Karpas-422 (cell line): ENCODE measurements at regions not wholly inside any gene's neighbourhood (a gene's known extent, or its start where the extent isn't known, plus 50 kb on each side); places are given as distances from the start of the nearest gene placed in this dataset.
"Not testable (repeated sequence)": the region's sequence is repeated elsewhere in the genome, so short reads cannot be mapped to it uniquely, and the experiment has no call there.

Experiments used
- DNase-seq: peaks from one replicate; pipeline ENCODE4 v3.0.0-alpha.2; 2015
- H2AFZ ChIP-seq: fragments of 200-600 bp; sonication (generic); 2 replicates; pipeline ENCODE4 v1.6.1; 2014; ENCODE audit warnings: antibody characterized with exemption, low read length, mixed read lengths
- H3K27ac ChIP-seq: fragments of 200-600 bp; sonication (generic); 2 replicates; pipeline ENCODE4 v1.5.1; 2014; ENCODE audit warnings: mild to moderate bottlenecking, low read length, moderate library complexity
- H3K27me3 ChIP-seq: fragments of 200-600 bp; sonication (generic); 2 replicates; pipeline ENCODE4 v1.6.1; 2014; ENCODE audit warnings: low read length, mixed read lengths
- H3K36me3 ChIP-seq: fragments of 200-600 bp; sonication (generic); 2 replicates; pipeline ENCODE4 v1.6.1; 2014; ENCODE audit warnings: low read length, mixed read lengths; ENCODE audit not compliant: insufficient read depth
- H3K4me1 ChIP-seq: fragments of 200-600 bp; sonication (generic); 2 replicates; pipeline ENCODE4 v1.6.1; 2014; ENCODE audit warnings: mild to moderate bottlenecking, low read length, mixed read lengths
- H3K4me2 ChIP-seq: fragments of 200-600 bp; sonication (generic); 2 replicates; pipeline ENCODE4 v1.6.1; 2014; ENCODE audit warnings: low read length, low read depth, mild to moderate bottlenecking; ENCODE audit not compliant: poor library complexity, severe bottlenecking
- H3K4me3 ChIP-seq: fragments of 200-600 bp; sonication (generic); 2 replicates; pipeline ENCODE4 v1.5.1; 2014; ENCODE audit warnings: mild to moderate bottlenecking, antibody characterized with exemption, low read length, mixed read lengths
- H3K79me2 ChIP-seq: fragments of 200-600 bp; sonication (generic); 2 replicates; pipeline ENCODE4 v1.6.1; 2014; ENCODE audit warnings: mild to moderate bottlenecking, low read length, mixed read lengths
- H3K9ac ChIP-seq: fragments of 200-600 bp; sonication (generic); 2 replicates; pipeline ENCODE4 v1.6.0; 2014; ENCODE audit warnings: low read length
- H3K9me2 ChIP-seq: fragments of 200-600 bp; sonication (generic), shearing (Covaris generic); replicated peaks from 2 replicates; pipeline ENCODE4 v1.6.0; 2014; ENCODE audit warnings: mild to moderate bottlenecking, low read length, moderate library complexity; ENCODE audit not compliant: insufficient read depth
- H3K9me3 ChIP-seq: fragments of 300-700, 200-600 bp; sonication (generic); 2 replicates; pipeline ENCODE4 v1.6.1; 2014; ENCODE audit warnings: low read length, mixed read lengths
- H4K20me1 ChIP-seq: fragments of 200-600 bp; sonication (generic); 2 replicates; pipeline ENCODE4 v1.6.1; 2014; ENCODE audit warnings: mild to moderate bottlenecking, antibody characterized with exemption, low read length, low read depth; ENCODE audit not compliant: insufficient read depth

GRCh38 chr5:165397516-165397915 is 1892.1 kb downstream of the MAT2B start:
- no peaks in the 10 kb centered on the region for H3K36me3 ChIP-seq
- no peaks in the 10 kb centered on the region for H3K27me3 ChIP-seq
- H3K4me1 ChIP-seq: no peaks in the 10 kb centered on the region
- H3K9me3 ChIP-seq: peaks cover 17% of the 10 kb centered on the region
- no peaks in the 10 kb centered on the region for H3K9me2 ChIP-seq
- no peak overlapping the region for H3K27ac ChIP-seq
- H3K4me2 ChIP-seq: no peak overlapping the region
- H3K9ac ChIP-seq: no peak overlapping the region
- DNase-seq: no peak
- H3K4me3 ChIP-seq: no peak overlapping the region
- no peak overlapping the region for H2AFZ ChIP-seq
- H3K79me2 ChIP-seq: no peaks in the 10 kb centered on the region
- H4K20me1 ChIP-seq: no peaks in the 10 kb centered on the region

GRCh38 chr5:165400086-165400485 is 1894.7 kb downstream of the MAT2B start:
- H3K9me2 ChIP-seq: no peaks in the 10 kb centered on the region

GRCh38 chr5:165404917-165405316 is 1899.5 kb downstream of the MAT2B start:
- no peak for DNase-seq
- Histone ChIP-seq H3K4me3 (no peak overlapping the region), H3K9me3 (peaks cover 19% of the 10 kb centered on the region), H3K36me3 (no peaks in the 10 kb centered on the region), H3K9ac (no peak overlapping the region), H3K27me3 (no peaks in the 10 kb centered on the region), H3K27ac (no peak overlapping the region), H4K20me1 (no peaks in the 10 kb centered on the region), H3K79me2 (no peaks in the 10 kb centered on the region), H3K4me1 (no peaks in the 10 kb centered on the region), H2AFZ (no peak overlapping the region), H3K9me2 (no peaks in the 10 kb centered on the region), H3K4me2 (no peak overlapping the region)

More at GRCh38 chr5:165400086-165400485, 1894.7 kb downstream of the MAT2B start:
- Histone ChIP-seq H3K9ac (no peak overlapping the region), H3K4me3 (no peak overlapping the region), H4K20me1 (no peaks in the 10 kb centered on the region), H3K27ac (no peak overlapping the region), H3K4me1 (no peaks in the 10 kb centered on the region), H3K36me3 (no peaks in the 10 kb centered on the region), H3K9me3 (peaks cover 7% of the 10 kb centered on the region), H2AFZ (no peak overlapping the region), H3K27me3 (no peaks in the 10 kb centered on the region), H3K4me2 (no peak overlapping the region), H3K79me2 (no peaks in the 10 kb centered on the region)
- no peak for DNase-seq

GRCh38 chr5:165405340-165405739 is 1899.9 kb downstream of the MAT2B start:
- Histone ChIP-seq H3K4me1 (no peaks in the 10 kb centered on the region), H3K4me2 (no peak overlapping the region), H3K9me2 (no peaks in the 10 kb centered on the region), H3K27ac (no peak overlapping the region), H3K36me3 (no peaks in the 10 kb centered on the region), H2AFZ (no peak overlapping the region), H3K9me3 (peaks cover 20% of the 10 kb centered on the region), H3K9ac (no peak overlapping the region), H3K4me3 (no peak overlapping the region), H3K79me2 (no peaks in the 10 kb centered on the region), H3K27me3 (no peaks in the 10 kb centered on the region), H4K20me1 (no peaks in the 10 kb centered on the region)
- DNase-seq: no peak

GRCh38 chr5:165407352-165407751 is 1901.9 kb downstream of the MAT2B start:
- Histone ChIP-seq H3K27me3 (no peaks in the 10 kb centered on the region), H4K20me1 (no peaks in the 10 kb centered on the region), H3K9me2 (no peaks in the 10 kb centered on the region), H3K27ac (no peak overlapping the region), H3K4me3 (no peak overlapping the region), H3K4me1 (no peaks in the 10 kb centered on the region), H3K9ac (no peak overlapping the region), H2AFZ (no peak overlapping the region), H3K4me2 (no peak overlapping the region), H3K79me2 (no peaks in the 10 kb centered on the region), H3K36me3 (no peaks in the 10 kb centered on the region), H3K9me3 (peaks cover 22% of the 10 kb centered on the region)
- no peak for DNase-seq

GRCh38 chr5:165410476-165410875 is 1905.1 kb downstream of the MAT2B start:
- Histone ChIP-seq H3K4me3 (no peak overlapping the region), H3K27ac (no peak overlapping the region), H3K9me3 (peaks cover 21% of the 10 kb centered on the region), H3K9me2 (no peaks in the 10 kb centered on the region), H3K36me3 (no peaks in the 10 kb centered on the region), H3K4me1 (no peaks in the 10 kb centered on the region), H3K9ac (no peak overlapping the region), H3K4me2 (no peak overlapping the region), H2AFZ (no peak overlapping the region), H3K27me3 (no peaks in the 10 kb centered on the region), H3K79me2 (no peaks in the 10 kb centered on the region), H4K20me1 (no peaks in the 10 kb centered on the region)
- DNase-seq: no peak

GRCh38 chr5:165411532-165411931 is 1906.1 kb downstream of the MAT2B start:
- not testable (repeated sequence) for H4K20me1 ChIP-seq, H3K4me1 ChIP-seq, H2AFZ ChIP-seq, DNase-seq, H3K27ac ChIP-seq, H3K4me3 ChIP-seq, H3K27me3 ChIP-seq, H3K36me3 ChIP-seq, H3K4me2 ChIP-seq, H3K79me2 ChIP-seq, H3K9me2 ChIP-seq, H3K9ac ChIP-seq
- H3K9me3 ChIP-seq: peaks cover 16% of the 10 kb centered on the region

- no peaks in the 10 kb centered on the region for H3K36me3 ChIP-seq
- no peaks in the 10 kb centered on the region for H3K4me1 ChIP-seq
- peaks cover 5% of the 10 kb centered on the region; the same call in 1 of the 2 replicates for H3K9me3 ChIP-seq
- no peaks in the 10 kb centered on the region for H3K9me2 ChIP-seq
- H3K4me2 ChIP-seq: no peak overlapping the region
- no peaks in the 10 kb centered on the region for H3K27me3 ChIP-seq
- DNase-seq: no peak
- H2AFZ ChIP-seq: no peak overlapping the region
- H3K9ac ChIP-seq: no peak overlapping the region
- no peak overlapping the region for H3K4me3 ChIP-seq
- H3K27ac ChIP-seq: no peak overlapping the region
- no peaks in the 10 kb centered on the region for H3K79me2 ChIP-seq
- no peaks in the 10 kb centered on the region for H4K20me1 ChIP-seq
These were observed 1915.1 kb downstream of the MAT2B start for GRCh38 chr5:165420493-165420892.
